ENCODE measurements at regions not wholly inside any gene's neighbourhood (a gene's known extent, or its start where the extent isn't known, plus 50 kb on each side); places are given as distances from the start of the nearest gene placed in this dataset.
A peak's percentile ranks its signal among the peaks of the same experiment; 100 is the strongest.

- no peaks in the 10 kb centered on the region for H3K9me3 ChIP-seq
- 87% methylated on average over 3 of the region's 3 CpGs for WGBS
- no peaks in the 10 kb centered on the region for H3K36me3 ChIP-seq
- H3K27me3 ChIP-seq: no peaks in the 10 kb centered on the region
- no peak for TF ChIP-seq EP300 (IDR thresholded peaks at IDR 0.05)
- TF ChIP-seq CTCF (IDR thresholded peaks at IDR 0.05): no peak
- no peak for TF ChIP-seq POLR2A (IDR thresholded peaks at IDR 0.05; ENCODE audit: low read depth)
- H3K4me1 ChIP-seq: peaks cover 0 to 12% (median 9%) of the 10 kb centered on the region in 4 donors
- DNase-seq (ENCODE audit: extremely low spot score): no peak
- H3K27ac ChIP-seq (replicated peaks in 1 of 4): no peak overlapping the region
- no peak overlapping the region for H3K4me3 ChIP-seq
- intact Hi-C loops (cut with DNase I): no loop called here
Measured at GRCh38 chr1:56215086-56215485, 364.3 kb downstream of the PLPP3 start.

GRCh38 chr1:56213068-56213467 lies 366.3 kb downstream of the PLPP3 start:
- Histone ChIP-seq H3K4me1 (peaks cover 0 to 12% (median 9%) of the 10 kb centered on the region in 4 donors), H3K27ac (replicated peaks in 1 of 4) (no peak overlapping the region), H3K36me3 (no peaks in the 10 kb centered on the region), H3K27me3 (no peaks in the 10 kb centered on the region), H3K9me3 (peaks cover 0 to 3% (median 0%) of the 10 kb centered on the region in 4 donors), H3K4me3 (no peak overlapping the region)
- intact Hi-C loops (cut with DNase I): no loop called here
- no peak for TF ChIP-seq POLR2AphosphoS5 (IDR thresholded peaks at IDR 0.05)
- no peak for TF ChIP-seq CTCF (IDR thresholded peaks at IDR 0.05)
- no peak for TF ChIP-seq EP300 (IDR thresholded peaks at IDR 0.05)
- TF ChIP-seq POLR2A (IDR thresholded peaks at IDR 0.05; ENCODE audit: low read depth): no peak
- DNase-seq (ENCODE audit: extremely low spot score): no peak

GRCh38 chr1:56212143-56212542 lies 367.2 kb downstream of the PLPP3 start:
- intact Hi-C loops (cut with DNase I): no loop called here
- H3K4me3 ChIP-seq: no peak overlapping the region
- peaks cover 0 to 12% (median 9%) of the 10 kb centered on the region in 4 donors for H3K4me1 ChIP-seq
- 94% methylated on average over 2 of the region's 2 CpGs for WGBS
- TF ChIP-seq POLR2A (IDR thresholded peaks at IDR 0.05; ENCODE audit: low read depth): no peak
- TF ChIP-seq CTCF (IDR thresholded peaks at IDR 0.05): no peak
- no peak for TF ChIP-seq EP300 (IDR thresholded peaks at IDR 0.05)
- no peak for TF ChIP-seq POLR2AphosphoS5 (IDR thresholded peaks at IDR 0.05)
- H3K36me3 ChIP-seq: no peaks in the 10 kb centered on the region
- H3K27me3 ChIP-seq: no peaks in the 10 kb centered on the region
- no peak overlapping the region for H3K27ac ChIP-seq (replicated peaks in 1 of 4)
- DNase-seq (ENCODE audit: extremely low spot score): peak; percentile 74
- H3K9me3 ChIP-seq: peaks cover 0 to 11% (median 2%) of the 10 kb centered on the region in 4 donors

- no peak overlapping the region for H3K27ac ChIP-seq (replicated peaks in 1 of 4)
- no peak overlapping the region for H3K4me3 ChIP-seq
- TF ChIP-seq POLR2AphosphoS5 (IDR thresholded peaks at IDR 0.05) (no peak), POLR2A (IDR thresholded peaks at IDR 0.05; ENCODE audit: low read depth) (no peak), EP300 (IDR thresholded peaks at IDR 0.05) (no peak), CTCF (IDR thresholded peaks at IDR 0.05) (no peak)
- intact Hi-C loops (cut with DNase I): no loop called here
- peaks cover 0 to 25% (median 7%) of the 10 kb centered on the region in 4 donors for H3K9me3 ChIP-seq
- H3K4me1 ChIP-seq: peaks cover 0 to 7% (median 3%) of the 10 kb centered on the region in 4 donors
- no peaks in the 10 kb centered on the region for H3K36me3 ChIP-seq
- 83% methylated on average over 2 of the region's 2 CpGs for WGBS
- peak; percentile 53 for DNase-seq (ENCODE audit: extremely low spot score)
- H3K27me3 ChIP-seq: no peaks in the 10 kb centered on the region
Measured at GRCh38 chr1:56206391-56206790, 373.0 kb downstream of the PLPP3 start.

- intact Hi-C loops (cut with DNase I): no loop called here
- Histone ChIP-seq H3K9me3 (peaks cover 0 to 25% (median 7%) of the 10 kb centered on the region in 4 donors), H3K4me1 (peaks cover 0 to 13% (median 3%) of the 10 kb centered on the region in 4 donors), H3K4me3 (no peak overlapping the region), H3K27ac (replicated peaks in 1 of 4) (no peak overlapping the region), H3K36me3 (no peaks in the 10 kb centered on the region), H3K27me3 (no peaks in the 10 kb centered on the region)
- DNase-seq (ENCODE audit: extremely low spot score): no peak
- TF ChIP-seq POLR2A (IDR thresholded peaks at IDR 0.05; ENCODE audit: low read depth): no peak
- no peak for TF ChIP-seq POLR2AphosphoS5 (IDR thresholded peaks at IDR 0.05)
- no peak for TF ChIP-seq CTCF (IDR thresholded peaks at IDR 0.05)
- TF ChIP-seq EP300 (IDR thresholded peaks at IDR 0.05): no peak
- 71% methylated on average over 1 of the region's 1 CpG for WGBS
Measured at GRCh38 chr1:56204206-56204605, 375.2 kb downstream of the PLPP3 start.
